Transverse colon (tissue), 3 donors: ENCODE measurements at regions not wholly inside any gene's neighbourhood (a gene's known extent, or its start where the extent isn't known, plus 50 kb on each side); places are given as distances from the start of the nearest gene placed in this dataset.

ENCODE experiments used
- CTCF ChIP-seq, 5 experiments: fragments of 200-600 bp in 3 of 5; fragments of 450-650 bp in 2 of 5; sonication (generic) in 3 of 5; IDR thresholded peaks; 1 replicate in 2 of 5; 2 replicates in 3 of 5; pipeline ENCODE4 v1.5.1; 2016 to 2017; ENCODE audit warnings: antibody characterized with exemption in 5 of 5, inconsistent platforms in 3 of 5, mild to moderate bottlenecking in 2 of 5, moderate library complexity in 1 of 5
- EP300 ChIP-seq: sonication (generic); formaldehyde crosslinking; IDR thresholded peaks from one replicate; pipeline ENCODE4 v1.6.1; 2017; ENCODE audit warnings: antibody characterized with exemption, low read depth
- POLR2A ChIP-seq: fragments of 450-650 bp; IDR thresholded peaks from one replicate; pipeline ENCODE4 v1.6.1; 2016; ENCODE audit warnings: antibody characterized with exemption, mild to moderate bottlenecking, moderate library complexity

- TF ChIP-seq CTCF (IDR thresholded peaks at IDR 0.05) (no peak), EP300 (no peak), POLR2A (no peak)
Observed at GRCh38 chr3:90099493-90099892, 992.1 kb downstream of the EPHA3 start.
